Fibroblast of skin of left biceps (primary cell): ENCODE measurements at regions not wholly inside any gene's neighbourhood (a gene's known extent, or its start where the extent isn't known, plus 50 kb on each side); places are given as distances from the start of the nearest gene placed in this dataset.
"Not testable (repeated sequence)": the region's sequence is repeated elsewhere in the genome, so short reads cannot be mapped to it uniquely, and the experiment has no call there.

Source experiments
- DNase-seq, 2 experiments: peaks; one replicate each; pipeline ENCODE4 v3.0.0-alpha.2; 2013; ENCODE audit warnings: low read depth in 2 of 2

GRCh38 chr10:38362514-38362913 is 268.4 kb downstream of the ZNF37A start:
- DNase-seq = not testable (repeated sequence)

- not testable (repeated sequence) for DNase-seq
These were observed 269.9 kb downstream of the ZNF37A start for GRCh38 chr10:38364073-38364472.

GRCh38 chr10:38365917-38366316 is 271.8 kb downstream of the ZNF37A start:
- not testable (repeated sequence) for DNase-seq

GRCh38 chr10:38383800-38384199 is 289.7 kb downstream of the ZNF37A start:
- DNase-seq = not testable (repeated sequence)

- not testable (repeated sequence) for DNase-seq
These were observed 292.7 kb downstream of the ZNF37A start for GRCh38 chr10:38386869-38387268.

GRCh38 chr10:38390725-38391124 is 296.6 kb downstream of the ZNF37A start:
- DNase-seq = not testable (repeated sequence)

- not testable (repeated sequence) for DNase-seq
These were observed 301.3 kb downstream of the ZNF37A start for GRCh38 chr10:38395465-38395864.

- not testable (repeated sequence) for DNase-seq
These were observed 302.2 kb downstream of the ZNF37A start for GRCh38 chr10:38396178-38396954.

- DNase-seq = not testable (repeated sequence)
These were observed 307.4 kb downstream of the ZNF37A start for GRCh38 chr10:38401565-38401964.

GRCh38 chr10:38402442-38403346 is 308.6 kb downstream of the ZNF37A start:
- DNase-seq = peak; percentile 85 to 86

GRCh38 chr10:38403347-38404117 is 309.4 kb downstream of the ZNF37A start:
- not testable (repeated sequence) for DNase-seq

- not testable (repeated sequence) for DNase-seq
These were observed 329.5 kb downstream of the ZNF37A start for GRCh38 chr10:38423634-38424033.

- not testable (repeated sequence) for DNase-seq
These were observed 336.1 kb downstream of the ZNF37A start for GRCh38 chr10:38430242-38430641.

- DNase-seq = not testable (repeated sequence)
These were observed 343.2 kb downstream of the ZNF37A start for GRCh38 chr10:38437359-38437758.

- DNase-seq = not testable (repeated sequence)
These were observed 354.6 kb downstream of the ZNF37A start for GRCh38 chr10:38448614-38449355.

GRCh38 chr10:38449618-38450017 is 355.5 kb downstream of the ZNF37A start:
- DNase-seq = not testable (repeated sequence)

- DNase-seq = not testable (repeated sequence)
These were observed 356.4 kb downstream of the ZNF37A start for GRCh38 chr10:38450372-38451057.

- DNase-seq = not testable (repeated sequence)
These were observed 357.3 kb downstream of the ZNF37A start for GRCh38 chr10:38451306-38451967.
